Skeletal muscle satellite cell (primary cell): ENCODE measurements at regions not wholly inside any gene's neighbourhood (a gene's known extent, or its start where the extent isn't known, plus 50 kb on each side); places are given as distances from the start of the nearest gene placed in this dataset.

Experiments used
- H3K27me3 ChIP-seq: 2 replicates; pipeline ENCODE4 v1.7.0; 2013; ENCODE audit warnings: low read length; ENCODE audit not compliant: control insufficient read depth, insufficient read depth
- H3K36me3 ChIP-seq: 2 replicates; pipeline ENCODE4 v1.7.0; 2013; ENCODE audit warnings: mild to moderate bottlenecking, control low read depth, low read length; ENCODE audit not compliant: insufficient read depth
- H3K4me1 ChIP-seq: 2 replicates; pipeline ENCODE4 v1.7.0; 2013; ENCODE audit warnings: low read length; ENCODE audit not compliant: control insufficient read depth, insufficient read depth
- H3K4me2 ChIP-seq: 2 replicates; pipeline ENCODE4 v1.7.0; 2013; ENCODE audit warnings: mild to moderate bottlenecking, low read length
- H3K4me3 ChIP-seq: 2 replicates; pipeline ENCODE4 v1.7.0; 2013; ENCODE audit warnings: low read length
- H3K9ac ChIP-seq: 2 replicates; pipeline ENCODE4 v1.7.0; 2013; ENCODE audit warnings: mild to moderate bottlenecking, low read depth, low read length, moderate library complexity
- H3K9me3 ChIP-seq: replicated peaks from 2 replicates; pipeline ENCODE4 v1.7.0; 2013; ENCODE audit warnings: mild to moderate bottlenecking, control low read depth, low read length

DNA sequence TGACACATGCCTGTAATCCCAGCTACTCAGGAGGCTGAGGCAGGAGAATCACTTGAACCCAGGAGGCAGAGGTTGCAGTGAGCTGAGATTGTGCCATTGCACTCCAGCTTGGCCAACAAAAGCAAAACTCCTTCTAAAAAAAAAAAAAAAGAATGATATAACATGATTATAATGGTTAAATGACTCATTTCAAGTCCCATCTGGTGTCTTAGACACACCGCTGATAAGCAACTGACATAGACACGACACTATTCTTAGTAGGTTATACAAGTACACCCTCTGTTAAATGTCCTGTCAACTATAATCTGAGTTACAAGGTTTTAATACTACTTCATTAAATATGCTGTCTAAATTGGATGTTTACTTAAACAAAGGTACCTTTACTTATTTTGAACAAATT lies 405.3 kb upstream of the CLINT1 start:
- Histone ChIP-seq H3K4me3 (no peak overlapping the region), H3K36me3 (no peaks in the 10 kb centered on the region), H3K9me3 (no peaks in the 10 kb centered on the region), H3K4me1 (no peaks in the 10 kb centered on the region), H3K4me2 (no peak overlapping the region), H3K27me3 (peaks cover 7% of the 10 kb centered on the region), H3K9ac (no peak overlapping the region)

DNA sequence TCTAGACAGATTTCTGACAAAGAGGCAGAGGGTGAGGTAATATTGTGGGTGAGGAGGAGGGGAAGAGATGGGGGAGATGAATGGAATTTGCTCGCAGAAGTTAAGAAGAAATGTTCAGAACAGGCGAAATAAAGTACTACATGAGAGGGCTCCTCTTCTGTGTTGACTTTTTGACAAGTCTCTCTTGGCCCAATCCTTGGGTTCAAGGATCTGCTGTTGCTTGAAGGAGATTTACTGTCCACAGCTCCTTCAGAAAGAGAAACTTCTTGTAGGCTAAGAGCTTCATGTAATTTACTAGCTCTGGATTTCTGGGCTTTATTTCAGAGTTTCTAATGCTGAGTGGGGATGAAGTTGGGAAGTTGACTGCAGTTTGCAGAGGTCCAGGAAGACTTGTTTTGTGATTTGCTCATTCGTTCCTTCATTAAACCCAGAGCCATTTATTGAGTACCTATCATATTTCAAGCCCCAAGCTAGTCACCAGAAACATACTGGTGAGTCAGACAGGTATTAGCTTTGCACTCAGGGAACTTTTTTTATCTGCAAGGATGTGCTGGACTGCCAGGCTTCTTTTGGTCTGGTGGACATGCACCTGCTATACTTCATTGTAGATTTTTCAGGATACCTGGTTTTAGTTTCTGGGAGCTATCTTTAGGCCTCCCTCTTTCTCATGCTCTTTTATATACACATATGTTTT lies 402.9 kb upstream of the CLINT1 start:
- Histone ChIP-seq H3K4me3 (no peak overlapping the region), H3K9ac (no peak overlapping the region), H3K9me3 (no peaks in the 10 kb centered on the region), H3K4me1 (no peaks in the 10 kb centered on the region), H3K36me3 (no peaks in the 10 kb centered on the region), H3K27me3 (peaks cover 7% of the 10 kb centered on the region), H3K4me2 (no peak overlapping the region)

DNA sequence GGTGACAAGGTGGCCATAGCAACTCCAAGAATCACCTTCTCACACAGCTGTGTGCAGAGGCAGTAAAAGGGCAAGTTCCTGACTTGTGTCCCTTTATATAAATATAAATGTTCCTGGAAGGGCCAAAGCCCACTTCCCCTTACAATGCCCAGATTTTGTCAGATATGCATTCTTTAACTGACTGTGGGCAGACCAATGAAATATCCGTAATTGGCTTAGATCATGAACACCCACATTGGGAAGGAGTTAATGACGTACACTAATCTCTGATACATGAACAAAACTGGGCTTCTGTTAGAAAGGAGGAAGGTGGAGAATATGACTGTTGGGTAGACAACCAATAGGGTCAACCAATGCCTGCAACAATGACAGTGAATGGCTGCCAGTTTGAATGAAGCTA lies 397.2 kb upstream of the CLINT1 start:
- no peak overlapping the region for H3K9ac ChIP-seq
- no peak overlapping the region for H3K4me2 ChIP-seq
- H3K27me3 ChIP-seq: peaks cover 2% of the 10 kb centered on the region
- H3K4me3 ChIP-seq: no peak overlapping the region
- H3K4me1 ChIP-seq: no peaks in the 10 kb centered on the region
- no peaks in the 10 kb centered on the region for H3K36me3 ChIP-seq
- H3K9me3 ChIP-seq: no peaks in the 10 kb centered on the region

DNA sequence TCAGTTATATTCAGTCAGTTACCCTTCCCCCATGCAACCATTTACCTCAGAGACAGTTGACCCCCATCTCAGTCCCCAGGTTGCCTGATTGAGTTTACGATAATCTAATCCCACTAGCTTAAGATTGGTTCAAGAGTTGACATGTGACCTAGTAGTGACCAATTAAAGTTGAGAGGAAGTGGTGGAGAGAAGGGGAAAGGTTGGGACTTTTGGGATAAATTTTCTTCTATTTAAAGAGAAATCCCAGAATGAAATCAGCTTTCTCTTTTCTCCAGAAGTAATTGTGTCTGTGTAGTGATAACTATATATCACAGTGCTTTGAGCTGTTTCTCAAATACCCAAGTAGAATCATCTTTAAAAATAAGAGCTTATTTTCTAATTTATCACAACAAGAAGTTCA lies 396.7 kb upstream of the CLINT1 start:
- no peaks in the 10 kb centered on the region for H3K9me3 ChIP-seq
- H3K4me2 ChIP-seq: no peak overlapping the region
- no peak overlapping the region for H3K9ac ChIP-seq
- H3K4me3 ChIP-seq: no peak overlapping the region
- no peaks in the 10 kb centered on the region for H3K4me1 ChIP-seq
- no peaks in the 10 kb centered on the region for H3K36me3 ChIP-seq
- peaks cover 2% of the 10 kb centered on the region for H3K27me3 ChIP-seq

DNA sequence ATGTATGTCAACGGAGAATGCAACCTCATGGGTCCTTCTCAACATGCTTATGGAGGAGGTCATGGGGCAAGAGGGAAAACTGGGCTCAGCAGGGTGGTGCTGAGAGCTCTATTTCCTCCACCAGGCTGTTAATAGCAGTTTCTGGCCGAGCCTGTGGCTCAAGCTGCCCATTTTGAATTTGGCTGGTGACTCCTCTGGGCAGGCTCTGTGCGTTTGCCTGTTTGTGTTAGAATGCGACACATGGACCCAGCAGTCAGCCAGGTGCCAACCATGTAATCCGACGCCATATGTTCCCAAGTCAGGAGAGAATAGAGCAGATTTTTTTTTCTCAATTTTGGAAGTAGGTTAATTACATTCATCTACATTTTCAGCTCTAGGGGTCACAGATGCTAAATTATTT lies 387.7 kb upstream of the CLINT1 start:
- Histone ChIP-seq H3K36me3 (no peaks in the 10 kb centered on the region), H3K27me3 (peaks cover 19% of the 10 kb centered on the region), H3K9ac (no peak overlapping the region), H3K4me1 (no peaks in the 10 kb centered on the region), H3K4me2 (no peak overlapping the region), H3K4me3 (no peak overlapping the region), H3K9me3 (no peaks in the 10 kb centered on the region)

DNA sequence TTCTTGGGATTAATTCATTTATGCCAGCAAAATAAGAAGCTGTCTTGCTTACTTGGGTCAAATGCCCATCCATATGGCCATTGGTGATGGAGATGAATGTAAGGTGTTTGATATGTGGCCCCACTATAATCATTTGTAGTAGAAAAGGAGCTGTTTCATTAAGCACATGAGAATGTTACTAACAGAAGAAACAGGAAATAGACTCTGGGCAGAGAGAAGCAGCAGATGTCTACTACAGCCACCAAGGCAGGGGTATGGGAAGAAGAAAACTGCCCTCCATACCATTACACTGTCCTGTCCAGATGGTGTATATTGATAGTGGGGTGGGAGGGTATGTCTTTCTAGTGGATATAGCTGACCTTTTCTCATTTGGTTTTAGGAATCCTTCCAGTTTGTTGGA lies 386.6 kb upstream of the CLINT1 start:
- no peak overlapping the region for H3K9ac ChIP-seq

DNA sequence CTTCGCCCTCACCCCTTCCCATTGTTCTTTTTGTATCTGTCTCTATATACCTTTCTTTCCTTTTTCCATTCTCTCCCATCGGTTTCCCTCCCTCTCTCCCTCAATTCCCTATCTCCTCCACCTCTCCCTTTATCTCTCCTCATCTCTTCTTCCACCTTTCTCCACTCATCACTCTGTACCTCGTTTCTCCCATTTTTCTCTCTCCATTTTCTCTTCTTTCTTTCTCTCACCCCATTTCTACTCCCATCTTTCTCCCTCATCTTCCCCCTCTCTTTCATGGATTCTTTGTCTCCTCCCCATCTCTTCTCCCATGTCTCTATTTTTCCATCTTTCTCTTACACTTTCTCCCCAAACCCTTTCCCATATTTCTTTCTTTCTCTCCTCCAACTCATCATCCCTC lies 385.9 kb upstream of the CLINT1 start:
- H3K4me1 ChIP-seq: no peaks in the 10 kb centered on the region
- H3K9ac ChIP-seq: no peak overlapping the region
- no peaks in the 10 kb centered on the region for H3K36me3 ChIP-seq
- H3K27me3 ChIP-seq: peaks cover 20% of the 10 kb centered on the region
- no peak overlapping the region for H3K4me2 ChIP-seq
- no peak overlapping the region for H3K4me3 ChIP-seq
- no peaks in the 10 kb centered on the region for H3K9me3 ChIP-seq

More for the DNA sequence above, 386.6 kb upstream of the CLINT1 start:
- no peak overlapping the region for H3K4me3 ChIP-seq
- no peaks in the 10 kb centered on the region for H3K9me3 ChIP-seq
- H3K4me1 ChIP-seq: no peaks in the 10 kb centered on the region
- H3K4me2 ChIP-seq: no peak overlapping the region
- no peaks in the 10 kb centered on the region for H3K36me3 ChIP-seq
- H3K27me3 ChIP-seq: peaks cover 20% of the 10 kb centered on the region

DNA sequence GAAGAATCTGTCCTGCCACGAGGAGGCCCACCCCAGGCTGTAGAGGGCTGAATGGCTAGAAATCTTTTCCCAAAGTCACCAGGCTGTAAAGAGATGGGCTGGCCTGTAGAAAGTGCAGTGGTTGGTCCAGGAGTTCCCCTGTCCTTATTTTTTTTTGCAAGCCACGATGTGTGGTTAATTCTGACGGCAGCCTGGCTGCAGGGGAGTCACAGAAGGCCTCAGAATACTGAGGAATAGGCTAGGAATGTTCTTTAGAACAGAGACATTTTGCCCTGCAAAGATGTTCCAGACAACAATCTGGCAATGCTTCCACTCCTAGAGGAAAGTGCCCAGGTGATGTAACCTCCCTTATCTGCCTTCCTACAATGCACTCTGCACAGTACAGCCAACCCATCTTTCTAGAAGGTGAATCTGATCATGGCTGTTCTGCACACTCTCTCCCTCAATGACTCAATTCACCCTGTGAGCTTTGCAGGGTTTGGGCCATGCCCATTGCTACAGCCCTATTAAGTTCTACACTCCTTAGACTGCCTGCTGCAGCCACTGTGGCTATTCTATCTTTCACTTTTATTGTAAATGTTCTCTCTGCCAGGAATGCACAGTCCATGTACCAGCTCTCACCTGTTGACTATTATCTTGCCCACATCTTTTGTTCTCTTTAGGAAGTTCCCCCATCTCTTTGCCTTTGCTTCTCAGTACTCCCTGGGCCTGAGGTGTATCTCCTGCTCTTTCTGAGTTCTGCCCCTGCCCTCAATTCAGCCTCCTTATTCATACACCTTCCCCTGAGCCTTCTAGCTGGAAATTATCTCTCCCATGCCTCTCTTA lies 377.8 kb upstream of the CLINT1 start:
- no peak overlapping the region for H3K4me3 ChIP-seq
- H3K4me1 ChIP-seq: no peaks in the 10 kb centered on the region
- no peaks in the 10 kb centered on the region for H3K36me3 ChIP-seq
- H3K4me2 ChIP-seq: no peak overlapping the region
- H3K27me3 ChIP-seq: peaks cover 7% of the 10 kb centered on the region
- no peak overlapping the region for H3K9ac ChIP-seq
- no peaks in the 10 kb centered on the region for H3K9me3 ChIP-seq

DNA sequence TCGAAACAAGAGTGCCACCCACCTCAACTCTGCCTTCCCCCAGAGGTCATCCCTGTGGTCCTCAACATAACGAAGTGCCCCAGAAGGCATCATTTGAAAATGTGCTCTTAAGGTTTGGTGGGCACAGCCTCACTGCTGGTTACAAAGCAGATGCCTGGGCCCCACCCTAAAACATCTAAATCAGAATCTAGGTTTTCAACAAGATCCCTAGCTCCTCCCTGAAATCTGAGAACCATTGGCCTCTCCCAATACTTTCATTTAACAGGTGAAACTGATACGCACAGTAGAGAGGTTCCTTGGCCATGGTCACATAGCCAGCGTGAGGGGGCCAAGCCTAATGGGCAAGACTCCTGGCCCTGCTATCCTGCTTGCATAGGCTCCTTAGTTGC lies 376.2 kb upstream of the CLINT1 start:
- Histone ChIP-seq H3K4me2 (no peak overlapping the region), H3K9ac (no peak overlapping the region), H3K9me3 (no peaks in the 10 kb centered on the region), H3K36me3 (no peaks in the 10 kb centered on the region), H3K27me3 (peaks cover 6% of the 10 kb centered on the region), H3K4me1 (no peaks in the 10 kb centered on the region), H3K4me3 (no peak overlapping the region)

DNA sequence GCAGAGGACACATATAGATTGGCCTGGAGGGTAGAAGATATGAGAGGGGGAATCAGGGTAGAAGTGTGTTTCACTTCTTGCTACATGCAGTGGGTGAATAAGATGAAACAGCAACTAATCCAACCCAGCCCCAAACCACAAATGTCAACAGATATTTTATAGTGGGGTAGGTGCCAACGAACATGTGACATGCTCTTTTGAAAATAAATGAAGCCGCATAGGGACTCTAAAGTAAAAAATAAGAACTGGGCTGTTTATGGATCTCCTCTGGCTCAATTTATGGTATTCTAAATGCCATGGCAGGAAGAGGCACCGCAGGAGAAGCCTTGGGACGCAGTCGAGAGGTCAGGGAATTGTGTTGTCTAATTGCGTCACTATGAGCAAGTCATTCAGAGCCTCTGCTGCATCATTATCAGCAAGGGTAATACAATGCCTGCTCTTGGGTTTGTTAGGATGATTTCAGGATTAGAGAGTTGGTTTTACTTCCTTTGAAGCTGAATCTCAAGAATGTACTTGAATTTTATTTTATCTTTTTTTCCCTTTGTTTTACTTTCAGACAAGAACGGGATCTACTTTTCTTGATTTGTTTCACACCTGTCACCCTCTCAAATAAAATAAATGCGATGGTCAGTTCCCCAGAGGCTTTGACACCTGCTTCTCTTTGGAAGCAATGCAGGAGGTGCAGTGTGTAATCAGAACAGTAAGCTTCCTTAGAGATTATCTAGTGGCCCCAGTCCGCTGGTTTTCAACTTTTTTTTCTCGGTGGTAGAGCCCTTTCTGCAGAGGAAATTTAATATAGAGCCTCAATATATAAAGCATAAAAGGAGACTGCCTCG lies 375.6 kb upstream of the CLINT1 start:
- Histone ChIP-seq H3K27me3 (peaks cover 6% of the 10 kb centered on the region), H3K4me1 (no peaks in the 10 kb centered on the region), H3K4me2 (no peak overlapping the region)

DNA sequence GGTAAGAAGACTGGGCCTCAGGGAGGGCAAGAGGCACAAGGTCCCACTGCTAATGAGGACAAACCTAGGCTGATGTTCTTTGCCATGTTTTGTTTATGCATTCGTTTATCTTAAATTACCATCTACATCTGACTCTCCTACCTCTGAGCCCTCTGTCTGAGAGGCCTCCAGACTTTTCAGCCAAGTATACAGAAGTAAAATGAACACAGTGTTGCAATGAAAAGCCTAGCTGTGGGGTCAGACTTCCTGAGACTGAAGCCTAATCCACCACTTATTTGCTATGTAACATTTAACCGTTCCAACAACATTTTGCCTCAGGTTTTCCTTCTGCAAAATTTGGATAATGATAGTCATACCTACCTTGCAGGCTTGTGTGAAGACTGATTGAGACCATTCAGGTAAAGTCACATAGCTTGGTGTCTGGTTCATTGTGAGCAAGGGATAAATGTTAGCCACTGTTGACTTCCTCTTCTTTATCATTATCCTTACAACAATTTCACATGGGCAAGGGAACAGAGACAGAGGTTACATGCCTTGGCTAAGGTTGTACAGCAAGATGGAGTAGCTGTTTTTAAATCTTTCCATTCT lies 374.9 kb upstream of the CLINT1 start:
- no peak overlapping the region for H3K9ac ChIP-seq
- no peak overlapping the region for H3K4me3 ChIP-seq
- peaks cover 6% of the 10 kb centered on the region for H3K27me3 ChIP-seq
- H3K4me2 ChIP-seq: no peak overlapping the region
- no peaks in the 10 kb centered on the region for H3K9me3 ChIP-seq
- H3K4me1 ChIP-seq: no peaks in the 10 kb centered on the region
- no peaks in the 10 kb centered on the region for H3K36me3 ChIP-seq

More for the DNA sequence above, 375.6 kb upstream of the CLINT1 start:
- Histone ChIP-seq H3K9me3 (no peaks in the 10 kb centered on the region), H3K36me3 (no peaks in the 10 kb centered on the region), H3K4me3 (no peak overlapping the region), H3K9ac (no peak overlapping the region)
